Neural cell (in vitro differentiated cells): ENCODE measurements at regions not wholly inside any gene's neighbourhood (a gene's known extent, or its start where the extent isn't known, plus 50 kb on each side); places are given as distances from the start of the nearest gene placed in this dataset.

Experiments used
- CTCF ChIP-seq: fragments of 450-650 bp; IDR thresholded peaks from 2 replicates; pipeline ENCODE4 v1.5.1; 2014; ENCODE audit warnings: antibody characterized with exemption, mild to moderate bottlenecking, moderate library complexity; ENCODE audit not compliant: poor library complexity, severe bottlenecking
- EP300 ChIP-seq: fragments of 450-650 bp; conservative IDR thresholded peaks from 2 replicates; pipeline ENCODE4 v1.6.1; 2014; ENCODE audit warnings: antibody characterized with exemption, mild to moderate bottlenecking, moderate library complexity; ENCODE audit not compliant: poor library complexity, severe bottlenecking
- MXI1 ChIP-seq: fragments of 450-650 bp; conservative IDR thresholded peaks from 2 replicates; pipeline ENCODE4 v1.6.1; 2014; ENCODE audit warnings: antibody characterized with exemption, mild to moderate bottlenecking; ENCODE audit not compliant: poor library complexity, severe bottlenecking
- POLR2AphosphoS5 ChIP-seq: IDR thresholded peaks from 2 replicates; pipeline ENCODE4 v1.6.1; 2012
- REST ChIP-seq: IDR thresholded peaks from 2 replicates; pipeline ENCODE4 v1.6.1; 2012; ENCODE audit warnings: borderline replicate concordance
- SMC3 ChIP-seq: fragments of 450-650 bp; conservative IDR thresholded peaks from 2 replicates; pipeline ENCODE4 v1.6.1; 2014; ENCODE audit warnings: antibody characterized with exemption, mild to moderate bottlenecking, moderate library complexity; ENCODE audit not compliant: poor library complexity

- TF ChIP-seq CTCF (no peak), EP300 (no peak), SMC3 (no peak), REST (no peak), POLR2AphosphoS5 (no peak), MXI1 (no peak)
Observed at GRCh38 chr14:53888535-53889386, 67.9 kb downstream of the BMP4 start.
